ENCODE measurements at regions not wholly inside any gene's neighbourhood (a gene's known extent, or its start where the extent isn't known, plus 50 kb on each side); places are given as distances from the start of the nearest gene placed in this dataset.

- Histone ChIP-seq H3K4ac (ENCODE audit: low read depth, low read length) (no peak overlapping the region), H3K4me2 (ENCODE audit: low read depth, low read length) (no peak overlapping the region), H4K20me1 (ENCODE audit: insufficient read depth, low read length) (no peaks in the 10 kb centered on the region), H2BK15ac (ENCODE audit: low read depth, low read length) (no peak overlapping the region), H3K9me1 (ENCODE audit: insufficient read depth, low read length) (no peaks in the 10 kb centered on the region; the same call in 1 of the 2 replicates), H3K9me3 (ENCODE audit: control insufficient read depth, insufficient read depth, low read length) (peaks cover 4% of the 10 kb centered on the region), H3K36me3 (ENCODE audit: control insufficient read depth, insufficient read depth, low read length) (no peaks in the 10 kb centered on the region), H2BK20ac (ENCODE audit: low read depth, low read length) (no peak overlapping the region), H4K91ac (ENCODE audit: insufficient read depth, low read depth, low read length) (no peak overlapping the region), H3K4me1 (ENCODE audit: control insufficient read depth, insufficient read depth, low read length) (no peaks in the 10 kb centered on the region), H3K18ac (ENCODE audit: low read depth, low read length) (no peak overlapping the region), H3K27ac (ENCODE audit: insufficient read depth, low read length) (no peak overlapping the region), H3K14ac (replicated peaks; ENCODE audit: low read depth, low read length) (no peak overlapping the region), H2AK5ac (ENCODE audit: low read depth, low read length) (no peak overlapping the region), H3K56ac (ENCODE audit: extremely low read depth, insufficient read depth, low read length) (no peak overlapping the region), H4K8ac (ENCODE audit: low read depth in 2 of 2, low read length in 2 of 2) (no peak overlapping the region), H4K5ac (ENCODE audit: low read depth, low read length) (no peak overlapping the region), H3K23ac (ENCODE audit: low read depth, low read length) (no peak overlapping the region), H2BK120ac (ENCODE audit: low read depth, low read length) (no peak overlapping the region), H2BK5ac (ENCODE audit: low read depth, low read length, poor library complexity, severe bottlenecking) (no peak overlapping the region), H2AFZ (replicated peaks; ENCODE audit: low read length, poor library complexity) (no peak overlapping the region), H3K27me3 (ENCODE audit: control insufficient read depth, insufficient read depth, low read length) (no peaks in the 10 kb centered on the region), H3K79me1 (ENCODE audit: low read depth in 1 of 2, low read length in 2 of 2) (no peaks in the 10 kb centered on the region), H3K4me3 (ENCODE audit: insufficient read depth, low read depth, low read length) (no peak overlapping the region), H2AK9ac (replicated peaks; ENCODE audit: low read depth, low read length, poor library complexity) (no peak overlapping the region), H3K9ac (ENCODE audit: low read depth, low read length) (no peak overlapping the region)
- ATAC-seq (ENCODE audit: low read depth) (no peak), DNase-seq (no peak)
- TF ChIP-seq RFX5 (IDR thresholded peaks at IDR 0.05; ENCODE audit: low read depth, low read length): no peak
- TF ChIP-seq MXI1 (IDR thresholded peaks at IDR 0.05; ENCODE audit: borderline replicate concordance, low read depth, low read length): no peak
- no peak for TF ChIP-seq CHD1 (IDR thresholded peaks at IDR 0.05; ENCODE audit: low read depth, low read length)
- no peak for TF ChIP-seq ELK1 (IDR thresholded peaks at IDR 0.05; ENCODE audit: borderline replicate concordance, low read depth, low read length)
- no peak for TF ChIP-seq RCOR1 (IDR thresholded peaks at IDR 0.05; ENCODE audit: insufficient replicate concordance, low read length)
- no peak for TF ChIP-seq FOS (IDR thresholded peaks at IDR 0.05; ENCODE audit: low read depth, low read length)
- no peak for TF ChIP-seq POLR2A (IDR thresholded peaks at IDR 0.05; ENCODE audit: low read depth, low read length)
- TF ChIP-seq CTCF (conservative IDR thresholded peaks at IDR 0.05; ENCODE audit: low read depth, low read length): no peak
- WGBS, 2 experiments (ENCODE audit: extremely low coverage in 2 of 2, insufficient read length in 1 of 2): no CpG with 5 or more reads among the region's 4 CpGs
- dilution Hi-C loops (cut with HindIII; ENCODE audit: low sequenced_read_pairs, unreplicated experiment) (no loop called here), in situ Hi-C loops (cut with MboI; ENCODE audit: low sequenced_read_pairs) (no loop called here), intact Hi-C loops (cut with micrococcal nuclease) (no loop called here)
- no TSS peak for BruUV-seq (replicated peaks)
- CTCF ChIA-PET: no interaction called here
- POLR2A ChIA-PET (ENCODE audit: unreplicated experiment): no interaction called here
Observed at GRCh38 chr4:184295206-184295605, 77.5 kb upstream of the ENPP6 start.

Measured in IMR-90 (cell line).